ENCODE measurements at regions not wholly inside any gene's neighbourhood (a gene's known extent, or its start where the extent isn't known, plus 50 kb on each side); places are given as distances from the start of the nearest gene placed in this dataset.

DNA sequence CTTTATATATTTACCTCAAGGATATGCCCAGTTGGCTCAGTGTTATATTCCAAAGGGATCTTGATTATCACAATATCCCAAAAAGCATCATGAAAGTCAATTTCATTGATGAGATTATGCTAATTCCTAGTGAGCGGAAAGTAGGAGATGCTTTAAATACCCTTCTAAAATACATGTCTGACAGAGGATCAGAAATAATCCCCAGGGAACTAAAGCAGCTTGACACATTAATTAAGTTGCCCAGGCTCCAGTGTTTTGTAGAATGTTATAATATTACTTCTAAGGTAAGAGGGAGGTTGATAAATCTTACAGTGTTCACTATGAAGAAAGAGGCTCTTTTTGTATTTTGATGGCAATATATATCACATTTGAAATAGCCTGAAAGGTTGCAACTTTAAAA lies 767.5 kb upstream of the ROBO1 start:
- Histone ChIP-seq H3K4me1 (no peaks in the 10 kb centered on the region), H3K4me3 (no peak overlapping the region), H3K36me3 (no peaks in the 10 kb centered on the region), H3K9me3 (no peaks in the 10 kb centered on the region), H3K27ac (no peak overlapping the region), H3K27me3 (no peaks in the 10 kb centered on the region), H3K9ac (ENCODE audit: low read depth in 2 of 2, low read length in 2 of 2) (no peak overlapping the region)
- intact Hi-C loops (cut with DNase I): no loop called here
- no peak for DNase-seq
- TF ChIP-seq, protein P1, sequence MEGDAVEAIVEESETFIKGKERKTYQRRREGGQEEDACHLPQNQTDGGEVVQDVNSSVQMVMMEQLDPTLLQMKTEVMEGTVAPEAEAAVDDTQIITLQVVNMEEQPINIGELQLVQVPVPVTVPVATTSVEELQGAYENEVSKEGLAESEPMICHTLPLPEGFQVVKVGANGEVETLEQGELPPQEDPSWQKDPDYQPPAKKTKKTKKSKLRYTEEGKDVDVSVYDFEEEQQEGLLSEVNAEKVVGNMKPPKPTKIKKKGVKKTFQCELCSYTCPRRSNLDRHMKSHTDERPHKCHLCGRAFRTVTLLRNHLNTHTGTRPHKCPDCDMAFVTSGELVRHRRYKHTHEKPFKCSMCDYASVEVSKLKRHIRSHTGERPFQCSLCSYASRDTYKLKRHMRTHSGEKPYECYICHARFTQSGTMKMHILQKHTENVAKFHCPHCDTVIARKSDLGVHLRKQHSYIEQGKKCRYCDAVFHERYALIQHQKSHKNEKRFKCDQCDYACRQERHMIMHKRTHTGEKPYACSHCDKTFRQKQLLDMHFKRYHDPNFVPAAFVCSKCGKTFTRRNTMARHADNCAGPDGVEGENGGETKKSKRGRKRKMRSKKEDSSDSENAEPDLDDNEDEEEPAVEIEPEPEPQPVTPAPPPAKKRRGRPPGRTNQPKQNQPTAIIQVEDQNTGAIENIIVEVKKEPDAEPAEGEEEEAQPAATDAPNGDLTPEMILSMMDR (IDR thresholded peaks at IDR 0.05): no peak

DNA sequence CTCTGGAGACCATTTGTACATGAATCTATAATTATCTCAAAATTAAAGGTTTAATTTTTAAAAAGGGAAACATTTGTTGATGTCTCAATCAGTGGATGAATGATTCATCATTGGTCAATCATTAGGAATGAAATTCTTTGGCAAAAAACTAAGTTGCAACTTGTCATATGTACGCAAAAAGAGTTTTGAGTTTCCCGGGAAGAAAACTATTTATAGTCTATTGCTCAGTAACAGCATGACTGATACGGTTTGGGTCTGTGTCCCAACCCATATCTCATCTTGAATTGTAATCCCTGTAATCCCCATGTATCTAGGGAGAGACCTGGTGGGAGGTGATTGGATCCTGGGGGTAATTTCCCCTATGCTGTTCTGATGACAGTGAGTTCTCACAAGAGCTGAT lies 765.8 kb upstream of the ROBO1 start:
- no peaks in the 10 kb centered on the region for H3K9me3 ChIP-seq
- no peaks in the 10 kb centered on the region for H3K27me3 ChIP-seq
- H3K27ac ChIP-seq: no peak overlapping the region
- H3K4me1 ChIP-seq: no peaks in the 10 kb centered on the region
- H3K9ac ChIP-seq (ENCODE audit: low read depth in 2 of 2, low read length in 2 of 2): no peak overlapping the region
- TF ChIP-seq, protein P1 (IDR thresholded peaks at IDR 0.05): no peak
- H3K4me3 ChIP-seq: no peak overlapping the region
- H3K36me3 ChIP-seq: no peaks in the 10 kb centered on the region
- no peak for DNase-seq
- intact Hi-C loops (cut with DNase I): no loop called here

GRCh38 chr3:80526153-80526552 lies 758.4 kb upstream of the ROBO1 start:
- intact Hi-C loops (cut with DNase I): no loop called here
- Histone ChIP-seq H3K27me3 (no peaks in the 10 kb centered on the region), H3K4me3 (no peak overlapping the region), H3K36me3 (no peaks in the 10 kb centered on the region), H3K27ac (no peak overlapping the region), H3K9me3 (no peaks in the 10 kb centered on the region), H3K4me1 (no peaks in the 10 kb centered on the region), H3K9ac (ENCODE audit: low read depth in 2 of 2, low read length in 2 of 2) (no peak overlapping the region)
- DNase-seq: no peak
- TF ChIP-seq, protein P1 (IDR thresholded peaks at IDR 0.05): no peak

DNA sequence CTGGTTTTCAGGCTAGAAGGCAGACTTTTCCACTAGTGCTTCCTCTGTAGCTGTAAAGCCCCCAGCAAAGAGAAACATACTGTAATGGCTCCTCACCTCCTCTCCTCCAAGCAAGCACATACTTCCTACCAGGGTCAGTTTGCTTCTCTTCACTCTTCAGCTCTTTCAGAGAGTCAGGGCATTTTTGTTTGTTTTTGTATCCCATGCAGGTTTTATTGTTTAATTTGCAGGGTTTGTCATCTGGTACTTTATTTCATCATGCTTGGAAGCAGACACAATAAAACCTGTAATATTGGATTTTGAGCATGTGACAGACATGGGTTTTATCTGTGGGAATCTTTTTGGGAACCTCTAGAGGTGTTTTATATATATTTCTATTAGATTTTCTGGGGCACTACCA lies 753.3 kb upstream of the ROBO1 start:
- TF ChIP-seq, protein P1 (IDR thresholded peaks at IDR 0.05): no peak
- intact Hi-C loops (cut with DNase I): no loop called here

GRCh38 chr3:80519436-80519835 lies 751.6 kb upstream of the ROBO1 start:
- DNase-seq: no peak
- no peaks in the 10 kb centered on the region for H3K27me3 ChIP-seq
- no peak overlapping the region for H3K4me3 ChIP-seq
- no peaks in the 10 kb centered on the region for H3K9me3 ChIP-seq
- intact Hi-C loops (cut with DNase I): no loop called here
- TF ChIP-seq, protein P1 (IDR thresholded peaks at IDR 0.05): no peak
- no peak overlapping the region for H3K9ac ChIP-seq (ENCODE audit: low read depth in 2 of 2, low read length in 2 of 2)
- no peak overlapping the region for H3K27ac ChIP-seq
- no peaks in the 10 kb centered on the region for H3K4me1 ChIP-seq
- no peaks in the 10 kb centered on the region for H3K36me3 ChIP-seq

More for the DNA sequence above, 753.3 kb upstream of the ROBO1 start:
- Histone ChIP-seq H3K27me3 (no peaks in the 10 kb centered on the region), H3K27ac (no peak overlapping the region), H3K36me3 (no peaks in the 10 kb centered on the region), H3K4me3 (no peak overlapping the region), H3K4me1 (no peaks in the 10 kb centered on the region), H3K9ac (ENCODE audit: low read depth in 2 of 2, low read length in 2 of 2) (no peak overlapping the region), H3K9me3 (no peaks in the 10 kb centered on the region)
- DNase-seq: no peak

DNA sequence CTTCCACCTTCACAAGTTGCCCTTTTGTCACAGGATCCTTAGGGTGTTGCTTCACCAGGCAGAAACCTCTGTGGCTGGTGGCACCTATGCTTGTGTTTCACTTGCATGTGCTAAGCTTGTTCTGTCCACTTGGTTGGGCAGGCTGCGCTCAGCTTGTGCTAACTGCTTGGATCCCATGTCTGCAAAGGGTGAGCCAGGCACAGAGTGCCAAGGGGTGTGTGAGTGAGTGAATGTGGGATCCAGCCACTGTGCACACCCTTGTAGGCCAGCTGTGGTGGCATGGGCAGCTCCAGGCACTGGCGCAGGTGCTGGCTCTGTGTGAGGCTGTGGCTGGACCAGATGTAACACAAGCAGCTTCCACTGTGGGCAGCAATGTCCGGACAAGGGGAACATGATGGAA lies 728.7 kb upstream of the ROBO1 start:
- H3K9ac ChIP-seq (ENCODE audit: low read depth in 2 of 2, low read length in 2 of 2): no peak overlapping the region
- H3K27me3 ChIP-seq: no peaks in the 10 kb centered on the region
- H3K36me3 ChIP-seq: no peaks in the 10 kb centered on the region
- TF ChIP-seq, protein P1 (IDR thresholded peaks at IDR 0.05): no peak
- intact Hi-C loops (cut with DNase I): no loop called here
- H3K4me1 ChIP-seq: no peaks in the 10 kb centered on the region
- no peaks in the 10 kb centered on the region for H3K9me3 ChIP-seq
- H3K27ac ChIP-seq: no peak overlapping the region
- H3K4me3 ChIP-seq: no peak overlapping the region
- DNase-seq: no peak

Data from colonic mucosa (tissue), 4 donors.